ENCODE measurements at regions not wholly inside any gene's neighbourhood (a gene's known extent, or its start where the extent isn't known, plus 50 kb on each side); places are given as distances from the start of the nearest gene placed in this dataset.

- DNase-seq (ENCODE audit: low read depth): no peak
Measured at GRCh38 chr15:69754313-69754712, 301.7 kb downstream of the RPLP1 start.

DNA sequence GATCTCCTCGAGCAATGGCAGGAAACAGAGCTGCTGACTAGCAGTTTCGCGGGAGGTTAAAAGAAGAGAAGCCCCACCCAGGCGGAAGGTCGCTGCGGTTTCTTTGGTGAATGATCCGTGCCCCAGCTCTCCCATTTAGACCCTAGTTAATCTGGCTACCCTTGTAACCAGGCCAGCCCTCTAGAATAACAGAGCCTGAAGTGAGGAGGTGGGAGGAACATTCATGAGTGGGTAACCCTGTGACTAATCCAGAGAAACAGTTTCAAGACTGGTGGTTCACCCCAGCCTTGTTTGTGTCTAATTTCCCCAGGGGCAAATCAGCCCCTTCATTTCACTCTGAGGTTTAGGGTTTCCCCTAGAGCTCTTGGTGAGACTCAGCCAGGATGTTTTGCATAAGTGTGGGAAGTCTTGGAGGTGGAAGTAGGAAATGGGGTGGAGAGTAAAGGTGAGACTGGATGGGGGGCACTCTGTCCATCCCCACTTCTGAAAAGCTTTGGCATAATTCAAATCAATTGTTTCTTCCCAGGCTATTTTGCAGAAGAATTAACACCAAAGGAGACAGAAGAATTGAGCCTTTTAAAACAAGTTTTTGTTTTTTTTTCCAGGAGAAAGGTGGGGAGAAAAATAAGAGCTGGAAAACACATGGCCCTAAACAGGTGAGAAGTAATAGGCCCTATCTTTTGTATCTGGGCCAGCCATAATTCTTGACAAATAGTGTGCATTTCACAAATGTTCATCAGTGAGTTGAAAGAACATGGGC lies 303.1 kb downstream of the RPLP1 start:
- TF ChIP-seq, protein P1, sequence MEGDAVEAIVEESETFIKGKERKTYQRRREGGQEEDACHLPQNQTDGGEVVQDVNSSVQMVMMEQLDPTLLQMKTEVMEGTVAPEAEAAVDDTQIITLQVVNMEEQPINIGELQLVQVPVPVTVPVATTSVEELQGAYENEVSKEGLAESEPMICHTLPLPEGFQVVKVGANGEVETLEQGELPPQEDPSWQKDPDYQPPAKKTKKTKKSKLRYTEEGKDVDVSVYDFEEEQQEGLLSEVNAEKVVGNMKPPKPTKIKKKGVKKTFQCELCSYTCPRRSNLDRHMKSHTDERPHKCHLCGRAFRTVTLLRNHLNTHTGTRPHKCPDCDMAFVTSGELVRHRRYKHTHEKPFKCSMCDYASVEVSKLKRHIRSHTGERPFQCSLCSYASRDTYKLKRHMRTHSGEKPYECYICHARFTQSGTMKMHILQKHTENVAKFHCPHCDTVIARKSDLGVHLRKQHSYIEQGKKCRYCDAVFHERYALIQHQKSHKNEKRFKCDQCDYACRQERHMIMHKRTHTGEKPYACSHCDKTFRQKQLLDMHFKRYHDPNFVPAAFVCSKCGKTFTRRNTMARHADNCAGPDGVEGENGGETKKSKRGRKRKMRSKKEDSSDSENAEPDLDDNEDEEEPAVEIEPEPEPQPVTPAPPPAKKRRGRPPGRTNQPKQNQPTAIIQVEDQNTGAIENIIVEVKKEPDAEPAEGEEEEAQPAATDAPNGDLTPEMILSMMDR (conservative IDR thresholded peaks at IDR 0.05; ENCODE audit: low read depth, low read length): no peak
- H3K4me3 ChIP-seq (ENCODE audit: low read depth, low read length): no peak overlapping the region
- peak; percentile 85 for DNase-seq (ENCODE audit: low read depth)

More at GRCh38 chr15:69754313-69754712, 301.7 kb downstream of the RPLP1 start:
- no peak overlapping the region for H3K4me3 ChIP-seq (ENCODE audit: low read depth, low read length)
- TF ChIP-seq, protein P1 (conservative IDR thresholded peaks at IDR 0.05; ENCODE audit: low read depth, low read length): no peak

GRCh38 chr15:69756440-69756839 lies 303.8 kb downstream of the RPLP1 start:
- H3K4me3 ChIP-seq (ENCODE audit: low read depth, low read length): no peak overlapping the region
- DNase-seq (ENCODE audit: low read depth): no peak
- TF ChIP-seq, protein P1 (conservative IDR thresholded peaks at IDR 0.05; ENCODE audit: low read depth, low read length): no peak

GRCh38 chr15:69757186-69757585 lies 304.6 kb downstream of the RPLP1 start:
- no peak for DNase-seq (ENCODE audit: low read depth)
- H3K4me3 ChIP-seq (ENCODE audit: low read depth, low read length): no peak overlapping the region
- TF ChIP-seq, protein P1 (conservative IDR thresholded peaks at IDR 0.05; ENCODE audit: low read depth, low read length): no peak

DNA sequence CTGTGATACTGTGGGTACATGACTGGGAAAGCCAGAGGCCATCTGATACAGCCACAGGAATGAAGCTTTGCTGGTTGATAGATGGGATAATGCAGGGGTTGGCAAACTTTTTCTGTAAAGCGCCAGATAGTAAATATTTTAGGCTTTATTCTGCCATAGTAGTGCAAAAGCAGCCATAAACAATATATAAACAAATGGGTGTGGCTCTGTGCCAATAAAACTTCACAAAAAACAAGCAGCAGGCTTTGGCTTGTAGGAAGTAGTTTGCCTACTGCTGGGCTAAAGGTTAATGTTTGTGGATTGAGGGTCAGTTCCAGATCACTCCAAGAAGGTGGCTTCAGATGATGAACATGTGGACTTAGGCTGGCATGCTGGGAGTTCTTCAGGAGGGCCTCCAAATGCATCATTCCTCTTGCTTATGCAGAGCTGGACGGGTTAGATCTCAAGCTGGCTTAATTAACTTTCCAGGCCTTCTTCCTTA lies 305.7 kb downstream of the RPLP1 start:
- no peak overlapping the region for H3K4me3 ChIP-seq (ENCODE audit: low read depth, low read length)
- DNase-seq (ENCODE audit: low read depth): no peak
- TF ChIP-seq, protein P1 (conservative IDR thresholded peaks at IDR 0.05; ENCODE audit: low read depth, low read length): no peak

GRCh38 chr15:69758810-69759790 lies 306.5 kb downstream of the RPLP1 start:
- no peak overlapping the region for H3K4me3 ChIP-seq (ENCODE audit: low read depth, low read length)
- TF ChIP-seq, protein P1 (conservative IDR thresholded peaks at IDR 0.05; ENCODE audit: low read depth, low read length): no peak
- no peak for DNase-seq (ENCODE audit: low read depth)

All from epithelial cell of proximal tubule (primary cell).